SK-N-MC (cell line): ENCODE measurements at regions not wholly inside any gene's neighbourhood (a gene's known extent, or its start where the extent isn't known, plus 50 kb on each side); places are given as distances from the start of the nearest gene placed in this dataset.

ENCODE experiments used
- EZH2 ChIP-seq: fragments of 200-600 bp; sonication (generic); IDR thresholded peaks from one replicate; pipeline ENCODE4 v1.6.1; 2017; ENCODE audit warnings: antibody characterized with exemption
- FOXP2 ChIP-seq: optimal IDR thresholded peaks from 2 replicates; pipeline ENCODE3; 2011; ENCODE audit warnings: mild to moderate bottlenecking, moderate library complexity; ENCODE audit not compliant: insufficient read depth; ENCODE audit errors: extremely low read length, control extremely low read depth
- POLR2AphosphoS5 ChIP-seq: IDR thresholded peaks from 2 replicates; pipeline ENCODE4 v1.6.1; 2012; ENCODE audit warnings: mild to moderate bottlenecking, low read depth, low read length, borderline replicate concordance

DNA sequence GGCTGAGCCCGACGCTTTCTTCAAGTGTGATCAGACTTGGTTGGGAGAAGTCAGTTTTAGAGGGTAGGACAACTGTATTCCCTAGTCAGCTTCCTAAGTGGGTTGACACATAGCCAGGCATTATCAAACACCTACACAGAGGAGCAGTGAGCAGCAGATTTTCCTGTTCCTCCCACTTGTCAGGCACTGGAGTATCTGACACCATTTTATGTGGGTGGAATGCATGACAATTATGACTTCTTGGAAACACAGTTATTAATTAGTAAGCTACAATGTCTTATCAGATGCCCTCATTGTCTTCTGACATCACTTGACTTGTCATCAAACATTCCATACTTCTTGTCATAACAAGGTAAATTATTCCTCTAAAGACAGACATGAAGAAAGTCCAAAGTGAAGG lies 124.9 kb downstream of the IRX2 start:
- no peak for TF ChIP-seq POLR2AphosphoS5
- no peak for TF ChIP-seq EZH2
- no peak for TF ChIP-seq FOXP2
